ENCODE measurements at regions not wholly inside any gene's neighbourhood (a gene's known extent, or its start where the extent isn't known, plus 50 kb on each side); places are given as distances from the start of the nearest gene placed in this dataset.

DNA sequence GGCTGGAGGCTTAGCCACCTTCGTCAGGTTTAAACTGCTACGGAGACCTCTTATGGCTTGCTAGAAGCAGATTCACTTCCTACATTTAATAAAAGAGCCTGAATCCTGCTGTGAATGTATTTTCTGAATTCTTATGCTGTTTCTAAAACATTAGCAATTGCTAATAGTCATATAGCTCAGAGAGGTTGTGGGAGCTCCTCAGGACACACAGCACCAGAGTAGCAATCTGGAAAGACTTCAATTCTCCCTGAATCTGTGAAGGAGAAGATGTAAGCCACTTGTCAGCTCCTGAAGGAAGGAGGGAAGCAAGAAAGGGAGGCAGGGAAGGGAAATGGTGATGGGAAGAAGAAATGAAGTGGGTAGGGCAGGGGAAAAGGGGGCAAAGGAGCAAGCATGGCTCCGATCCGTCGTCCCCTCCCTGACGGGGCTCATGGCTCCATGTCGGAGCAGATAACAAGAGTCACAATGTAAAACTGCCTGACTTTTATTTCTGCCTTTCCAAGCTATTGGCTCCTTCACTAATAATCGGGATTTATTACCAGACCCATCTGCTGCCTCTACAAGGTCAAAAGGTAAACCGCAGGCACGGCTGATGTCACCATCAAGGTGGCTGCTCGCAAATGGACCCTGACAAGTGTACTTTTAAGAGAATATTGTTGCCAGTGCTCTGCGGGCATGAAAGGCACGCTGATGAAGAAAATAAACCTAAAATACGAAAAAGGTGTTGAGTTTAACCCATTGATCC, 656.0 kb upstream of the SALL3 start:
- TF ChIP-seq, protein P1, sequence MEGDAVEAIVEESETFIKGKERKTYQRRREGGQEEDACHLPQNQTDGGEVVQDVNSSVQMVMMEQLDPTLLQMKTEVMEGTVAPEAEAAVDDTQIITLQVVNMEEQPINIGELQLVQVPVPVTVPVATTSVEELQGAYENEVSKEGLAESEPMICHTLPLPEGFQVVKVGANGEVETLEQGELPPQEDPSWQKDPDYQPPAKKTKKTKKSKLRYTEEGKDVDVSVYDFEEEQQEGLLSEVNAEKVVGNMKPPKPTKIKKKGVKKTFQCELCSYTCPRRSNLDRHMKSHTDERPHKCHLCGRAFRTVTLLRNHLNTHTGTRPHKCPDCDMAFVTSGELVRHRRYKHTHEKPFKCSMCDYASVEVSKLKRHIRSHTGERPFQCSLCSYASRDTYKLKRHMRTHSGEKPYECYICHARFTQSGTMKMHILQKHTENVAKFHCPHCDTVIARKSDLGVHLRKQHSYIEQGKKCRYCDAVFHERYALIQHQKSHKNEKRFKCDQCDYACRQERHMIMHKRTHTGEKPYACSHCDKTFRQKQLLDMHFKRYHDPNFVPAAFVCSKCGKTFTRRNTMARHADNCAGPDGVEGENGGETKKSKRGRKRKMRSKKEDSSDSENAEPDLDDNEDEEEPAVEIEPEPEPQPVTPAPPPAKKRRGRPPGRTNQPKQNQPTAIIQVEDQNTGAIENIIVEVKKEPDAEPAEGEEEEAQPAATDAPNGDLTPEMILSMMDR (CRISPR knock-in tag; IDR thresholded peaks at IDR 0.05), result no peak
- TF ChIP-seq, protein P2, sequence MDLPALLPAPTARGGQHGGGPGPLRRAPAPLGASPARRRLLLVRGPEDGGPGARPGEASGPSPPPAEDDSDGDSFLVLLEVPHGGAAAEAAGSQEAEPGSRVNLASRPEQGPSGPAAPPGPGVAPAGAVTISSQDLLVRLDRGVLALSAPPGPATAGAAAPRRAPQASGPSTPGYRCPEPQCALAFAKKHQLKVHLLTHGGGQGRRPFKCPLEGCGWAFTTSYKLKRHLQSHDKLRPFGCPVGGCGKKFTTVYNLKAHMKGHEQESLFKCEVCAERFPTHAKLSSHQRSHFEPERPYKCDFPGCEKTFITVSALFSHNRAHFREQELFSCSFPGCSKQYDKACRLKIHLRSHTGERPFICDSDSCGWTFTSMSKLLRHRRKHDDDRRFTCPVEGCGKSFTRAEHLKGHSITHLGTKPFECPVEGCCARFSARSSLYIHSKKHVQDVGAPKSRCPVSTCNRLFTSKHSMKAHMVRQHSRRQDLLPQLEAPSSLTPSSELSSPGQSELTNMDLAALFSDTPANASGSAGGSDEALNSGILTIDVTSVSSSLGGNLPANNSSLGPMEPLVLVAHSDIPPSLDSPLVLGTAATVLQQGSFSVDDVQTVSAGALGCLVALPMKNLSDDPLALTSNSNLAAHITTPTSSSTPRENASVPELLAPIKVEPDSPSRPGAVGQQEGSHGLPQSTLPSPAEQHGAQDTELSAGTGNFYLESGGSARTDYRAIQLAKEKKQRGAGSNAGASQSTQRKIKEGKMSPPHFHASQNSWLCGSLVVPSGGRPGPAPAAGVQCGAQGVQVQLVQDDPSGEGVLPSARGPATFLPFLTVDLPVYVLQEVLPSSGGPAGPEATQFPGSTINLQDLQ (CRISPR knock-in tag; IDR thresholded peaks at IDR 0.05), result no peak
- no peak for TF ChIP-seq ZNF670 (CRISPR knock-in tag; IDR thresholded peaks at IDR 0.05; ENCODE audit: borderline replicate concordance)
- no peak for TF ChIP-seq FOSL2 (CRISPR knock-in tag; IDR thresholded peaks at IDR 0.05)
- no peak for TF ChIP-seq IRX3 (CRISPR knock-in tag; IDR thresholded peaks at IDR 0.05; ENCODE audit: borderline replicate concordance, low read depth)
- TF ChIP-seq EZH2 (conservative IDR thresholded peaks at IDR 0.05; ENCODE audit: low read depth, low read length), result no peak
- TF ChIP-seq TRIM24 (CRISPR knock-in tag; IDR thresholded peaks at IDR 0.05), result no peak
- no peak for TF ChIP-seq CHD4 (IDR thresholded peaks at IDR 0.05; ENCODE audit: borderline replicate concordance, low read length)
- TF ChIP-seq HMG20B (CRISPR knock-in tag; conservative IDR thresholded peaks at IDR 0.05), result no peak
- TF ChIP-seq POLR2AphosphoS5 (IDR thresholded peaks at IDR 0.05; ENCODE audit: low read depth, low read length), result no peak
- TF ChIP-seq, protein P3, sequence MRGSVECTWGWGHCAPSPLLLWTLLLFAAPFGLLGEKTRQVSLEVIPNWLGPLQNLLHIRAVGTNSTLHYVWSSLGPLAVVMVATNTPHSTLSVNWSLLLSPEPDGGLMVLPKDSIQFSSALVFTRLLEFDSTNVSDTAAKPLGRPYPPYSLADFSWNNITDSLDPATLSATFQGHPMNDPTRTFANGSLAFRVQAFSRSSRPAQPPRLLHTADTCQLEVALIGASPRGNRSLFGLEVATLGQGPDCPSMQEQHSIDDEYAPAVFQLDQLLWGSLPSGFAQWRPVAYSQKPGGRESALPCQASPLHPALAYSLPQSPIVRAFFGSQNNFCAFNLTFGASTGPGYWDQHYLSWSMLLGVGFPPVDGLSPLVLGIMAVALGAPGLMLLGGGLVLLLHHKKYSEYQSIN (CRISPR knock-in tag; IDR thresholded peaks at IDR 0.05; ENCODE audit: borderline replicate concordance), result no peak

All from HepG2 (cell line).